Thyroid gland (tissue), 4 donors: ENCODE measurements at regions not wholly inside any gene's neighbourhood (a gene's known extent, or its start where the extent isn't known, plus 50 kb on each side); places are given as distances from the start of the nearest gene placed in this dataset.

Experiments
- CTCF ChIP-seq, 6 experiments: fragments of 200-600 bp in 3 of 6; fragments of 450-650 bp in 3 of 6; sonication (generic) in 3 of 6; IDR thresholded peaks; one replicate each; pipeline ENCODE4 v1.5.1; 2016 to 2019; ENCODE audit warnings: antibody characterized with exemption in 6 of 6, mild to moderate bottlenecking in 2 of 6, inconsistent platforms in 1 of 6, moderate library complexity in 1 of 6
- POLR2A ChIP-seq, 2 donors: fragments of 450-650 bp; IDR thresholded peaks; one replicate each; pipeline ENCODE4 v1.6.1; 2017; ENCODE audit warnings: antibody characterized with exemption in 2 of 2, mild to moderate bottlenecking in 2 of 2, moderate library complexity in 1 of 2

GRCh38 chr3:181189556-181189955 is 200.0 kb upstream of the DNAJC19 start:
- TF ChIP-seq CTCF (IDR thresholded peaks at IDR 0.05) = no peak
- TF ChIP-seq POLR2A (IDR thresholded peaks at IDR 0.05) = no peak
